Large intestine (tissue), 3 donors: ENCODE measurements at regions not wholly inside any gene's neighbourhood (a gene's known extent, or its start where the extent isn't known, plus 50 kb on each side); places are given as distances from the start of the nearest gene placed in this dataset.

ENCODE experiments used
- DNase-seq, 2 donors: peaks; one replicate each; pipeline versions ENCODE4 v3.0.0 to v3.0.0-alpha.2; 2013
- H3K27ac ChIP-seq: one replicate; pipeline ENCODE4 v1.5.1; 2013; ENCODE audit warnings: low read length
- H3K27me3 ChIP-seq: 2 replicates; pipeline ENCODE4 v1.6.1; 2013; ENCODE audit warnings: low read length; ENCODE audit not compliant: control insufficient read depth, insufficient read depth
- H3K36me3 ChIP-seq: 2 replicates; pipeline ENCODE4 v1.6.1; 2013; ENCODE audit warnings: low read length; ENCODE audit not compliant: control insufficient read depth, insufficient read depth
- H3K4me1 ChIP-seq: one replicate; pipeline ENCODE4 v1.6.1; 2013; ENCODE audit warnings: low read length; ENCODE audit not compliant: control insufficient read depth, insufficient read depth
- H3K4me3 ChIP-seq: one replicate; pipeline ENCODE4 v1.5.1; 2013; ENCODE audit warnings: low read length
- H3K9me3 ChIP-seq: one replicate; pipeline ENCODE4 v1.6.1; 2013; ENCODE audit warnings: mild to moderate bottlenecking, low read depth, low read length, moderate library complexity; ENCODE audit not compliant: control insufficient read depth
- WGBS: methylation state at CpG from one replicate; pipeline ENCODE4 v1.1.5; 2013; ENCODE audit warnings: low lambda C conversion rate; ENCODE audit not compliant: insufficient coverage; 5-methylcytosine and 5-hydroxymethylcytosine counted together

DNA sequence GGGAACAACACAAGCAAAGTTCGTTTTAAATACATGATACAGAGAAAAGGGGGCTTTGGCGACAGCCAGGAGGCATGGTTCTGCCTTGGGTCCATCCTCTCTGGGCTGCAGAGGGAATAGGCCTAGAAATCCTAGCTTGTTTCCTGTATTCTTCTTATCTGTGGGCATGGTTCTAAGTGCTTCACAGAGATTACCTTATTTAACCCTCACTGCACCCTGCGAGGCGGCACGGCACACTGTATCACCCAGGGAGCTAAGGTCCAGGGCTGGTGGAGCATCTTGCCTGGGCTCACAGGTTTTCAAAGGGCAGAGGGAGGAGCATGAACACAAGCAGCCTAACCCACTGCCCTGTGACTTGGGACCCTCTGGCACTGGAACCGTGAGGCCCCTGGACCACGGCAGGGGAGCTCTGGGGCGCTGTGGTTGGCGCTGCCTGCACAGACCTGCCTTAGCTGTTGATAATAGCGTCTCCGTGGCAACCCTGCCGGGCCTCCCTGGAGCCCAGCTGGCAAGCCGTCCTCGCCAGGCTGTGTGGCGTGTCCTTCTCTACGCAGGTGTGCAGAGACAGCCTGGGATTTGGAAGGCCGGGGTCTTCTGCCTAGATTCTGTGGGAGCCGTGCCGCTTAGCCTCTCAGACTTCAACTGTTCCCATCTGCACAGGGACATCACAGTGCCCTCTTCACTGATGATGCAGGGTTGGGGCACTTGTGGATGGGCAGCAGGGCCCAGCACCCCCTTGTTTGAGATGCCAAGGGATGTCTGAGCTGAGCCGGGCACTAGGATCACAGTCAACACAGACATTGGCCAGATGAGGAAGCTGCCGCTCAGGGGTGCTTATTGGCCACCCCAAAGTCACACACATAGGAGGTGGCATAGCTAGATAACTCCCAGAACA is 154.6 kb upstream of the TLE3 start:
- DNase-seq: no peak
- Histone ChIP-seq H3K9me3 (no peaks in the 10 kb centered on the region), H3K27ac (no peak overlapping the region), H3K4me1 (peaks cover 16% of the 10 kb centered on the region), H3K4me3 (no peak overlapping the region), H3K36me3 (no peaks in the 10 kb centered on the region), H3K27me3 (peaks cover 19% of the 10 kb centered on the region)
- no CpG with 5 or more reads among the region's 21 CpGs for WGBS

DNA sequence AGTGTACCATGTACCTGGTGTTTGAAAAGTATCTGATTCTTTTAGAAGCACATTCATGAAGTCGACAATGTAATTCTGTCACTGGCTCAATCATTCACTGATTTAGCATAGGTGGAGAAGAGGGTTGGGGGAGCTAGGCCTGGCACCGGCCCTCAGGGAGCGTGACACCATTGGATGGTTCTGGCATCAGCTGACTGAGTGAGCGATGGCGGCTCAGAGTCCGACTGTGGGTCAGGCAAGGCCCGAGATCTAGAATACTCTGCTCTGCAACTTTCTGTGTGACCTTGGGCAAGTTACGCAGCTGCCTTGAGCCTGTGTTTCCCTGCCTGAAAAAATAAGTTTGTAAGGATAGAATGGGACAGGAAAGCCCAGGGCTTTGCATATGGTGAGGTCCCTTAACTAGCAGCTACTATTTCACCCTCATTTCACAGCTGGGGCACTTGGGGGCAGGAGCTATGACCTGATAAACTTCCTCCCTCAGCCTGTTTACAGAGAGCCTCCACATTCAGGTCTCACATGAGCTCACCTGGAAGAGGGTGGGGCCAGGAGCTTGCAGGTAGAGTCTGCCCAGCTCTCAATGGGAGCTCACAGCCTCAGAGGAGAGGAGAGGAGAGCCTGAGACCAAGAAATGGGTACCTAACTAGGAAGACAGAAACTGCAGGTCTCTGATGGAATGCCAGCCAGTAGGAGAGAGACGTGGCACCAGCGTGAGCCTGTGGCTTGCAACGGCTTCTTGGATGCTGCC is 153.7 kb upstream of the TLE3 start:
- no CpG with 5 or more reads among the region's 11 CpGs for WGBS
- Histone ChIP-seq H3K9me3 (no peaks in the 10 kb centered on the region), H3K36me3 (no peaks in the 10 kb centered on the region), H3K27me3 (peaks cover 19% of the 10 kb centered on the region), H3K27ac (peak overlapping the region; percentile 11), H3K4me1 (peaks cover 16% of the 10 kb centered on the region), H3K4me3 (no peak overlapping the region)
- peak; percentile 54 to 74 for DNase-seq

DNA sequence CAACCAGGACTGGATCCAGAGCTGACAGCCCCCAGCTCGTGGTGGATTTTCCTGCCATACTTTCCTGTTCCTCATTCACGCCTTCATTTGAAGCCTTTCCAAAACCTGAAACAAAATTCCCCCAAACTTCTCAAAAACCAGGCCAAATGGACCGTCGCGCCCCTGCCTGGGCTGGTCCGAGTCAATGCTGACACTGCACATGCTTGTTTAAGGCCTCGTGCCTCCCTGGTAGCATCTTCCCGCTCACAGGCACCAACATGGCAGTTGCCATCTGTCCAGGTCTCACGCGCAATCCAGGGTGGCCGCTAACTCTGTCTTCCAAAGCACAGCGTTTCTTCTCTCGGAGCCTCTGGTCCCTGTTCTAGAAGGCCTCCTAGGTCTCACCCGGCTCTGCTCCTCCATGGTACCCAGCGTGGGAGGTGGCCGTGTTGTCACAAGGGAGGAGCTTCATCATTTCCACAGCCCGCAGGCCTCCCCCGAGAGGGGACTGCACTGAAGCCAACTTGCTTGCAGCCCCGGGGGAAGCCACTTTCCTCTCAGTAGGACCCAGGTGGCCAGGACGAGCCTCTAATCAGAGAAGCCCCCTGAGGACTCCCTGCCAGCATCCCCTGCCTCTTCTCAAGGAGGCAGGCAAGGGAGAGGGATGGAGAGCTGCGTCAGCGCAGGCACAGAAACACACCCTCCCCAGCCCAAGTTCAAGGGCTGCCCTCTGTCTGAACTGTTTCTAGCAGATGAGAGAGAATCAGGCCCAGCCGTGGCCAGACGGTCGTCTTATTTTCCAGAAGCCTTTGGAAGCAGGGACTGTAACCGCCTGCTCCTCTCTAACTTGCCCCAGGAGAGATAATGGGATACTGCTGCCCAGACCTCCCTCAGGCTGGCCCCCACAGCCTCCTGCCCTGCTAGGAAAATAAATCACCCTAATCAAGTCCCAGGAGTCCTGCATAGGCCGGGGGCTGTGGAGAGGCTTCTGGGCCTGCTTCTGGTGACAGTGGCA is 152.8 kb upstream of the TLE3 start:
- Histone ChIP-seq H3K36me3 (no peaks in the 10 kb centered on the region), H3K27ac (no peak overlapping the region), H3K9me3 (no peaks in the 10 kb centered on the region), H3K4me1 (peaks cover 16% of the 10 kb centered on the region), H3K4me3 (no peak overlapping the region), H3K27me3 (peaks cover 14% of the 10 kb centered on the region)
- no peak for DNase-seq
- no CpG with 5 or more reads among the region's 27 CpGs for WGBS

DNA sequence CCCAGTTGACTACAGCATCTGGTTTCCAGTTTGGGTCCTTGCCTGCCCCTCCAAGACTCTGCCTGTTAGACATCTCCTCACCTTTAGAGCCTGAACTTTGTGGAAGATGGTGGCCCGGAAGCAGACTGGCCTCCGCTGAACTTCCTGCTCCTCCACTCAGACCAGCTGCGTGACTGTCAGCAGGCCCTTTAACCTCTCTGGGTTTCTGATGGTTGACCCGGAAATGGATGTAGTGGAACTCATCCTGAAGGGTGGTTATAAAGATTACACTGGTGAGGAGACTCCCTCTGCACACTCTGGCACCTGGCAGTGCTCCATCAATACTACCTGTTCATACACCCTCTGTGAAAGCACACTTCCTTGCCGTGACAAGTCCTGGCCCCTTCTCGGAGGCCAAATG is 151.9 kb upstream of the TLE3 start:
- no peak overlapping the region for H3K27ac ChIP-seq
- WGBS: no CpG with 5 or more reads among the region's 6 CpGs
- no peak overlapping the region for H3K4me3 ChIP-seq

DNA sequence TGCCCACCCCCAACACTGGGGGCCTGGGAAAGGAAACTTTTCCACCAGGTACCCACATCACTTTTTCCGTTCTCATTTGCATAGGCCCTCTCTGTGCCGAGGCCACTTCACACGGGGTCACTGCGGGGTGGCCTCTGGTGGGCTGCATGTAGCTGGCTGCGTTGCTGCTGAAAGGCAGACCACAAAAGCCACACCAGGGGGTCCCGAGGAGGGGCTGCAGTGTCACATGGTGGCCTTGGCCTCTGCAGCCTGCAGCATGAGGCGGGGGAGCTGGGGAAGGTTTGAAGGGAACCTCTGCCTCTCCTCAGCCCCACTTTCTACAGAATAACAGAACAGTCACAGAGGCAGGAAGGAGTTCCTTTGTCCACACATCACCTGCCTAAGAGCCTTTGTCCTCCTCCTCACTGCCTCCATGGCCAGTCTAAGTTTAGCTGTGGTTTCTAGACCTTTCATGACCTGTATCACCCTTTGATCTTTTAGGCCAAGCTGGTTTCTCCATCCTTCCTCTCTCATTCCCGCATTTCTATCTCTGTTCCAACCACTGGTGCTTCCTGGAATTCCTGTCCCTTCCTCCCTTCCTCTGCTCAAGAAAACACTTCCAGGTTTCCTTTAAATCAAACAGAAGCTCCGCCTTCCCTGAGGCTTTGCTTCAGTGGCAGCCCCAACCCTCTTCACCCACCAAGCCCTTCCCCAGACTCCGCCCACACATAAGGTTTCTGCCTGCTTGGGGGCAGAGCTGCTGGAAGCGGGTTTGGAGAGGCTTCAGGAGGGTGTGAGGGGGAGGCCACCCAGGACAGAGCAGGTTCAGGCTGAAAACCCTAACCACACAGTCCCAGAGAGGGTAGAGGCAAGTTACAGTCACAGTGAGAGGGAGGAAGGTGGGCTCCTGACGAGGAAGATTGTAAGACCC is 150.7 kb upstream of the TLE3 start:
- no peak overlapping the region for H3K4me3 ChIP-seq
- H3K27ac ChIP-seq: no peak overlapping the region
- WGBS: 80% methylated on average over 1 of the region's 12 CpGs
- H3K9me3 ChIP-seq: no peaks in the 10 kb centered on the region
- H3K27me3 ChIP-seq: peaks cover 5% of the 10 kb centered on the region
- H3K4me1 ChIP-seq: peaks cover 16% of the 10 kb centered on the region
- DNase-seq: no peak
- H3K36me3 ChIP-seq: no peaks in the 10 kb centered on the region

More for the DNA sequence above, 151.9 kb upstream of the TLE3 start:
- Histone ChIP-seq H3K9me3 (no peaks in the 10 kb centered on the region), H3K4me1 (peaks cover 16% of the 10 kb centered on the region), H3K27me3 (peaks cover 13% of the 10 kb centered on the region), H3K36me3 (no peaks in the 10 kb centered on the region)
- no peak for DNase-seq

DNA sequence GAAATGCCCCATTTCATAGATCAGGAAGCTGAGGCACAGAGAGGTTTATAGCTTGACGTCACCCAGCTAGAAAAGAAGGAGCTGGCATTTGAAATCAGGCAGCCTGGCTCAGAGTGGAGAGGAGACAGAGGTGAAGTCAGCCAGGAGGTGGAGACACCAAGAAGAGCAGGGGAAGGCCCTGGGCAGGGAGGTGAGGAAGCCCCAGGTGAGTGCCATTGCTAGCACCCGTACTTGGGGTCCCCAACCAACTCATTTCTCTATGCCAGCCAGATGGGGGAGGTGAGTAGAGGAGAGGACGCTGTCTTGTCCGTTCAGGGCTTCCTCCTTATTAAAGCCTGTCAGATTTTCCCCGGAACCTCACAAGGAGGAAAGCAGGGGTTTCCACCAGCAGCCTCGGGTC is 149.6 kb upstream of the TLE3 start:
- no peaks in the 10 kb centered on the region for H3K9me3 ChIP-seq
- H3K27me3 ChIP-seq: no peaks in the 10 kb centered on the region
- no peak overlapping the region for H3K4me3 ChIP-seq
- DNase-seq: no peak
- H3K4me1 ChIP-seq: peaks cover 15% of the 10 kb centered on the region
- no peaks in the 10 kb centered on the region for H3K36me3 ChIP-seq
- no peak overlapping the region for H3K27ac ChIP-seq
- no CpG with 5 or more reads among the region's 6 CpGs for WGBS

DNA sequence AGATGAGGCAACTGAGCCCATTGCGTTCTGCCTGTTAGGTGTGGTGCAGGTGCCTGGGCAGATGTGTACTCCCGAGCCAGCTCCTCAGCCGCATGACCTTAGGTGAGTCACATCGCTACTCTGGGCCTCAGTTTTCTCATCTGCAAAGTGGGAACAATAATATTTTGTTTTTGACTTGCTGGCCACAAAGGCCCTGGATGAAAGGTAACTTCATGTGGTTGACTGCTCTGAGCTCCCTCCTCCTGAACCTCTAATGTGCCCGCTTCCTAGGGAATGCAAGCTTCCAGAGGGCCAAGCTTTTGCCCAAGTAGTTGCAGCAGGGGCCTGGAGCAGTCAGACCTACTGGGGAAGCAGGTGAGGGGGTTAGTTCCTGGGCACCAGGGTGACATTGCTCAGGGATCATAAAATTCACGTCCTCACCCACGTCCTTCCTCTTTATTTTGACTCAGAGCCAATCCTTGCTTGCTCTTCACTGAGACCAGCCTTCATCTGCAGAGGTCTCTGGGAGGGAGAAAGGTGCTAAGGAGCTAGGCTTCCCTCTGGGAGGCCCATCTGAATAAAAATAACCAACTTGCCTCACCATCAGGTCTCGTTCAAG is 149.0 kb upstream of the TLE3 start:
- DNase-seq: no peak
- no peaks in the 10 kb centered on the region for H3K36me3 ChIP-seq
- H3K4me1 ChIP-seq: peaks cover 9% of the 10 kb centered on the region
- no peaks in the 10 kb centered on the region for H3K9me3 ChIP-seq
- H3K27ac ChIP-seq: no peak overlapping the region
- H3K27me3 ChIP-seq: no peaks in the 10 kb centered on the region
- H3K4me3 ChIP-seq: no peak overlapping the region
- WGBS: no CpG with 5 or more reads among the region's 8 CpGs

DNA sequence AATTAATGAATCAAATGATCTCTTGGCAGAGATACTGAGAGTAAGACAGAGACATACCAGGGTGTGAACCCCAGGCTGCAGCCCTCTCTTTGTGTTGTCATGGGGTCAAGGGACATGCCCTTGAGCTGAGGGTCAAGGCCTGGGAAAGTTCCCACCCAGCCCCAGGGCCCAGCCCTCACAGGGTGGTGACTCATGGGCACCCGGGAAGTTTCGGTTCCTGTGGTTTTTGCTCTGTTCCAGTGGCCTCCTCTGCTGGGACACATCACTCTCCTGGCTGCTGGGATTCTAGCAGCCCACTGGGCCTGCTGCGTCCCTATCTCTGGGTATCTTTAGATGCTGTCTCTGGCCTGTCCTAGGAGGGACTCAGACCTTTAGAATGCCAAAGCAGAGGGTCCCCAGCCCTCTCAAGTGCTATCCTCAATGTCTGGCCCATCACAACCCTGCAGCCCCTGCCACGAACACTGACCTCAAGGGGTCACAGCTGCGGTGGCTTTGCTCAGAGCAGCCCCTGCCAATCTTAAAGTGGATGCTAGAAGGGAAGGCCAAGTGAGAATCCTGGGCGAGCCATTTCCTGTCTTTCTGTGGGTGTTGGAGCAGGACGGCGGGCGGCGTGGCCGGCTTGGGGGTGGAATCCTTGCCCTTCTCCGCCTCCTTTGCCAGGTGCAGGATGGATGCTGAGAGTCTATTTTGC is 148.4 kb upstream of the TLE3 start:
- no peak overlapping the region for H3K27ac ChIP-seq
- no CpG with 5 or more reads among the region's 12 CpGs for WGBS
- no peak for DNase-seq

More for the DNA sequence above, 148.4 kb upstream of the TLE3 start:
- no peak overlapping the region for H3K4me3 ChIP-seq
- no peaks in the 10 kb centered on the region for H3K36me3 ChIP-seq
- H3K27me3 ChIP-seq: no peaks in the 10 kb centered on the region
- H3K4me1 ChIP-seq: peaks cover 3% of the 10 kb centered on the region
- H3K9me3 ChIP-seq: no peaks in the 10 kb centered on the region
